DMS53 treated with DMSO at 0.1 percent for 48 hours (cell line): ENCODE measurements at regions not wholly inside any gene's neighbourhood (a gene's known extent, or its start where the extent isn't known, plus 50 kb on each side); places are given as distances from the start of the nearest gene placed in this dataset.
"Not testable (repeated sequence)": the region's sequence is repeated elsewhere in the genome, so short reads cannot be mapped to it uniquely, and the experiment has no call there.

ENCODE experiments used
- DNase-seq: peaks from one replicate; lab custom pipeline; 2025; ENCODE audit not compliant: unreplicated experiment; lab: John Stamatoyannopoulos, UW

- no peak for DNase-seq
Observed at GRCh38 chr9:7545371-7546165, 254.0 kb downstream of the DMAC1 start.

- DNase-seq, result no peak
Observed at GRCh38 chr9:7542693-7543092, 256.9 kb downstream of the DMAC1 start.

DNA sequence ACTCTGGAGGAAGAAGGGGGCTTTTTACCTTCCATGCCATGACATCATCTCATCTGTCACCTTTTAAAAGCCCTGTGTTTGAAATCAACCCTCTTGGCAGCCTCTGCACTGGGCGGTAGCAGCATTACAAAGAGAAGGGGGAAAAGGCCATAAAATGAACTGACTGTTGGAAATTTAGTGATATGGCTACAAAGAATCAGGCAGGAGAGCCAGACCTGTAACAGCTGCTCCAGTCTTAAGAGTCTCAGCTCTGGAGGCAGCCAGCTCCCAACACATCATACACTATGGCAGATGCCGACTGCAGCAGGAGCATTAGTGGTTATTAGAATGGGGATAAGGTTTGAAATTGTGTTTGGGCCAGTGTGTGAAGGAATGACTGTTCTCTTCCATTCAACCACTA is 257.5 kb downstream of the DMAC1 start:
- DNase-seq, result no peak

DNA sequence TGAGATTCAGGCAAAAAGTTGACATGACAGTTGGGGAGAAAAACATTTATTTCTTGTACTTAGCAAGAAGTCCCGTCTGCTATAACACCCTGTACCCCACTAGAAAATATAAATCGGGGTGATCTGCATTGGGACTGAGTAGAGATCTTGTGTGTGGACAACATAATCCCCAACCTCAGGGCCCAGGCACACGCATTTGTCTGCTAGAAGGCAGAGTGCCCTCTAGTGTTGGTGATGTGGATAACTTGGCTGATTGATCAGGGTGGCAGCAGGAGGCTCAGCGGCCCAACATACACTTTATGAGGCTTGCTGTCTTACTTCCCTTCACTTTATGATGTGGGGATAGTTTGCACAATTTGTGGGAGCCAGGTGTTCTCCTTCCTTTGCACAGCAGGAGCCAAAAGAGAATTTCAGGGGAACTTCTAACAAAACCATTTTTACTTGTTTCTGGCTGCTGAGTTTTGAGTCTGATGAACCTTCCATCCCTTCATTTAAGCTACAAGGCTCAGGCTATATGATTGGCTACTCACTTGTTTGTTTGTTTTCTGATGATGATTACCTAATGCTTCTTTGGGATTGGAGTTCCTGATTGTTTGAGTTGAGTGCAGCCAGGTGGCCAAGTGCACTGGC is 263.2 kb downstream of the DMAC1 start:
- peak; percentile 77 for DNase-seq

- DNase-seq, result no peak
Observed at GRCh38 chr9:7534211-7534935, 265.2 kb downstream of the DMAC1 start.

DNA sequence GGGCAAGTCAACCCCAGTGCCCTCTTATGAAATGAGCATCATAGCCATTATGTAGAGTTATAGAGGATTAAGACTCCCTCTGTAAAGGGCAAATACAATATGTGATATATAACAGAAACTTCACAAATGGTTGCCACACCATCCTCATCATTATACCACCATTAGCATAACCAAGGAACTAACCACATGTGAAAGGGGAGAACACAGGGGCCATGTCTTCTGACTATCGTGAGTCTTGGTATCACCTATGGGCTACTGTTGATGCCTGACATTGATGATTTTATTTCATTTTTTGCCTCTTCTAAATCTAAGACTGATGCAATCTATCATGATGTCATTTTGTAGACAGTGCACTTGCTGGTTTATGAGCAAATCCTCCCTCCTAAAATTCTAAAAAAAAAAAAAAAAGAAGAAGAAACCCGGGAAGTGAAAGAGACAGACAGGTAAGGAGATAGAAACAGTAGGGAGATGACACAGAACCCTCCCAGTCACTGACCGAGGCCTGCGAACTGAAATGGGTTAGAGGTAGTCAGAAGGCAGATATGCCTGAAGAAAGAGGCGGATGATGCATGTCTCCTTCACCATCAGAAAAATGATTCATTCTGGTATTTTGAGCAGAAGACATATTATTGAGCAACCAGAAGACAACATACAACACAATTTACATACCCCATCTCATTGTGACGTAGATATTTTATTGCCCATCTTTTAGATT is 266.0 kb downstream of the DMAC1 start:
- DNase-seq, result no peak

- DNase-seq, result no peak
Observed at GRCh38 chr9:7523426-7524043, 276.0 kb downstream of the DMAC1 start.

DNA sequence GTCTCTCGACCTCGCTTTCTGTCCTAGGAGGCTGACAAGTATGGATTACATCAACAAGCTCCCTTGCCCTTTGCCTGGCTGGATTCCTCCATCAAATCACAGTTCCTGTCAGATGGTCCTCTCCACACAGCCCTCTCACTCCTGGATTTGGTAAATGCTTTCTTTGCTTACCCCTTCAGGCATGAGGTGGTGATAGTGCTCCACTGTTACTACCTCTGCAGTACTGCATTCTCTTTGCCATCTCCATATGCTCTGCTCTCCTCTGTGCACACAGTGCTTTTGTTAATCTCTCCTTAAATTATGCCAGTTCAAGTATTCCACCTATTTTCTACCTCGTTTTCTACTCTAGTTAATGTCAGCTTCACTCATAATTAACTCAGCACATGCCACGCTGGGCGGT is 279.2 kb downstream of the DMAC1 start:
- DNase-seq, result no peak

DNA sequence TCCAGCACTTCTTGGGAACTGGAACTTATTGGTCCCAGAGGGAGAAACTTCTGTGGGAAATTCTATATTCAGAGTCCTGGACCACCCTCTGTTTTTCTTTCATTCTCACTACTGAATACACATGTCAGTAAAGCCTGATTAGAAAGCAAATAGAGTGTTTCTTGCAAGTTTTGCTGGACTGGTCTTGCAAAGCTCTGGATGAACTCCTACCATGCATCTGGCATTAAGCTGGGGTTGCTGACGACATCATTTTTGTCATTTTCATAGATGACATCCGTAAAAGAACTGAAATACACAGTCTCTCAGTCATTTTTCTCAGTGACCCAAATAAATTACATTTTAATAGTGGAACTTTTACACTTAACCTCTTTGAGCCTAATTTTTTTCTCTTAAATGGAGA is 283.2 kb downstream of the DMAC1 start:
- no peak for DNase-seq

DNA sequence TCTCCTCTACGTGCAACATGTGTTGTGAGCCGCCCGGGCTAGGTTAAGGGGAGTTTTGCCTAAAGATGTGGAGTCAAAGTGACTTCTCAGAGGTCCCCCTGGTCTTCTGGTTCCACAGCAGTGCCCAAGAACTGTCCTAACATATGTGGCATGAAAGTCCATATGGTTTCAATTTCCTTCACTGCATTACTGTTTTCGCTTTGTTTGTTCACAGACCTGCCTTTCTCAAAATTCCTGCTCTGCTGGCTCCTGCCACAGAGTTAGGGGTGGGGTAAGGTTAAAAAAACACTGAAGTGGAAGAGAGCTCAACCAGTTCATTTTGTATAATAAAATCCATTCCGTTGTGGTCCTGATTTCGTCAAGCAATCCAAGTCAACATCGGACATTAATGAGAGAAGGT is 289.4 kb downstream of the DMAC1 start:
- no peak for DNase-seq

DNA sequence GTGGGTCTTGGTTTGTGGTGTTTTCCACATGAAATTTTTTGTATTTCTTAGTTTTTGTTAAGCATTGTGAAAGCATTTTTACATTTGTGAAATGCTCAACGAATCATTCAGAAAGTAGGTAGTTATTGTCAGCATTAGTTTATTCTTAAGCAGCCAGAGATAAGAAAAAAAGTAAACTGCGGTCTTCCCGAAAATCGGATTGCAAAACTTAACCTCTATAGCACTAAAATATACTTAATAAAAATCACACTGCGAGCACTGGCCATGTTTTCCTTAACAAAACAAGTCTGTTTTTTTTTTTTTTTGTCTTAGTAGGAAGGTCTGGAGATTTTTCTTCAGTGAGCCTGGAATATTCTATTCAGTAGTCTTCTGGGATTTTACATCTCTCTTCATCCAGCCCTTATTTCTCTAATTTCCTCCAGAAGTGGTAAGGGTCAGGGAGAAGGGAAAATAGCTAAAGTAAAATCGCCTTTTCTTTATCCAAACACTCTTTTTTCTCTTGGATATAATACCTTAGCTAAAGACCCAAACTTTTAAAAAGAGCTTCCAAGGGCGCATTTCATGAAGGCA is 289.9 kb downstream of the DMAC1 start:
- DNase-seq, result no peak

GRCh38 chr9:7508516-7508915 is 291.1 kb downstream of the DMAC1 start:
- DNase-seq, result no peak

DNA sequence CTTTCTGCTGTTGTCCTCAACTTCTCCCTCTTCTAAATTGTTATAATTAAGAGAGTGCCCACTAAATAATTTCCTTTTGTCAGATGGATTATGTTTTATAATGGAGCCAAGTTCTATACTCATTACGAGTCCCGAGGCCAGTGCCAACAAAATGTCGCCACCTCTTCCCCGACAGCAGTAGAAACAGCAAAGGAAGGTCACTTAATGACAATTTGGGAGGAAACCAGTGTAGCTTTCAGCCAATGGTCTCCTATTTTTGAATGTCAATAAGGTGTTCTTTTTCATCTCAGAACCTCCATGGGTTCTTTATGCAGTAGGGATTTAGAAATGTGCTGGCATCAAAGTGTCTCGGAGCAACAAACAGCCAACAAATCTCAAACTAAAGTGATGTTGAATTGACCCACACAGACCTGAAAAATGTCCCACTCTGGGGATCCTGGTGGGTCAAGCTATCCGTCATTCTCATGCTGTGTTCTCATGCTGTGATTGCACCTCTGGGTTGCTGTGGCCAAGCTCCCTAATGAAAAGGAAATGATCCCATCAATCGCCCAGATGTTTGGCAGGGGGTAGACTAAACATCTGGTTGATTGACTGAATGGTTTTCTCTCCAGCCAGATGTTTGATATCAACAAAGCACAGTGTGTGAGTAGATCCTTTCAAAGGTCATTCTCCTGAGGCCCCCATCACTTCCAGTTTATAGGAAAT is 291.9 kb downstream of the DMAC1 start:
- DNase-seq, result no peak

DNA sequence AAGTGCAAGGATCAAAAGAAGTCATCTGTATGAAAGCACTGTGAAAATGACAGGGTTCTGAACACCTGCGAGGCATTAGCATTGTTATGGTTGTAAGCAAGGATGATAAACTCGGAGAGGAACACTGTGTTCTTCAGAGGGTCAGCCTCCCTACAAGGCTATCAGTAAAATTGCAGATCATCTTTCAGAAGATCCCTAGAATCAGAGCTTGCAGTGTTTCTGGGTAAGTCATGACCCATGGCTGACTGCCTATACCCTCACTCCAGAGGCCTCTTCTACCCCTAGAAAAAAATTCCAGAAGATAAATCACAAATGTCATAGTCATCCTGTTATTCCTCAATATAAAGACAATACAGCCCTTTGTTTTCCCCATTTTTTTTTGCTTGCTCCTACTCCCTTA is 292.6 kb downstream of the DMAC1 start:
- DNase-seq, result no peak

DNA sequence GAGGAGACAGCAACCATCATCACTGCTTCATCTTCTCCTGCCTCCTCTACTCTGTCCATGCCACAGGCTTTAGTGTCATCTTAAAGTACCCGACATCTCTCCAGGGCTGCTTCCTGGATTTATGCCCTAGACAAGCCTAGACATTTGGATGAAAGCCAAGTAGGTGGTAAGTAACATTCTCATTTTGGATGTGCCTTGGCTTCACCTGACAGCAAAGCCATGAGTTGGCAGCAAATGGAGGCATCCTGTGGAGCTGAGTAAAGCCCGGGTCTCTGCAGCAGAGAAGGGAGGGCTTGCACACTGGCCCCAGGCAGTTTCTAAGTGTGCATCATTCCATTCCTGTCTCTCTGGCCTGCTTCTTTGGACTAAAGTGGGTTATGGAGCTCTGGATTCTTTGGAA is 299.1 kb downstream of the DMAC1 start:
- DNase-seq, result no peak

- DNase-seq, result no peak
Observed at GRCh38 chr9:7491641-7492040, 307.9 kb downstream of the DMAC1 start.

- no peak for DNase-seq
Observed at GRCh38 chr9:7490317-7491108, 309.1 kb downstream of the DMAC1 start.

DNA sequence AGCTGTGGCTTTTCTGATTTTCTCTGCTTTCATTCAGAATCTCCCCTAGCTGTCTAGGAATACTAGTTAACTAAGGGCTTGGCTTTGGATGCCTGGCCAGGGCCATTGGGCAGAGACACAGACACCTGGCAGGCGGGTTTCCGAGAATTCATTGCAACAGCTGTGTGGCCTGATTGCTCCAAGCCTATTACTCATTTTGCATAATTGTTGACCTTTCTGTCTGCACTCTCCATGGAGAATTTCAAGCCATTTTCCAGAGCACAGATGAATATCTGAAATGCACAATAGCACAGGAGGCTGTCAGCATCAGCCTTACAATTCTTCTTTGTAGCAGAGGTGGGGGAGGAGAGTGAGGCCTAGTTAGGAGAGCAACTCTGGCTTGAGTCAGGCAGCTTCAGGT is 310.5 kb downstream of the DMAC1 start:
- no peak for DNase-seq

GRCh38 chr9:7484014-7484413 is 315.6 kb downstream of the DMAC1 start:
- DNase-seq, result not testable (repeated sequence)
